BE2C (cell line): ENCODE measurements at regions not wholly inside any gene's neighbourhood (a gene's known extent, or its start where the extent isn't known, plus 50 kb on each side); places are given as distances from the start of the nearest gene placed in this dataset.

ENCODE experiments used
- DNase-seq: peaks from one replicate; pipeline ENCODE4 v3.0.0-alpha.2; 2020
- H3K27me3 ChIP-seq: fragments of 250-450 bp; sonication (Bioruptor Pico); 2 replicates; pipeline ENCODE4 v1.5.1; 2020; ENCODE audit warnings: mild to moderate bottlenecking
- H3K36me3 ChIP-seq: fragments of 250-450 bp; sonication (Bioruptor Pico); 2 replicates; pipeline ENCODE4 v1.5.1; 2020; ENCODE audit warnings: mild to moderate bottlenecking
- H3K4me1 ChIP-seq: fragments of 250-450 bp; sonication (Bioruptor Pico); 2 replicates; pipeline ENCODE4 v1.5.1; 2020
- H3K4me3 ChIP-seq: 2 replicates; pipeline ENCODE4 v1.5.1; 2011; ENCODE audit warnings: low read depth, low read length
- H3K9me3 ChIP-seq: fragments of 250-450 bp; sonication (Bioruptor Pico); 2 replicates; pipeline ENCODE4 v1.5.1; 2020
- CTCF ChIP-seq: IDR thresholded peaks from 2 replicates; pipeline ENCODE4 v1.5.1; 2012; ENCODE audit warnings: mild to moderate bottlenecking, low read depth, low read length

- H3K4me3 ChIP-seq, result no peak overlapping the region
- H3K27me3 ChIP-seq, result no peaks in the 10 kb centered on the region
- no peaks in the 10 kb centered on the region for H3K36me3 ChIP-seq
- DNase-seq, result no peak
- no peaks in the 10 kb centered on the region for H3K9me3 ChIP-seq
- TF ChIP-seq CTCF, result no peak
- no peaks in the 10 kb centered on the region for H3K4me1 ChIP-seq
Measured at GRCh38 chr10:85420501-85421191, 945.9 kb downstream of the GRID1 start.

DNA sequence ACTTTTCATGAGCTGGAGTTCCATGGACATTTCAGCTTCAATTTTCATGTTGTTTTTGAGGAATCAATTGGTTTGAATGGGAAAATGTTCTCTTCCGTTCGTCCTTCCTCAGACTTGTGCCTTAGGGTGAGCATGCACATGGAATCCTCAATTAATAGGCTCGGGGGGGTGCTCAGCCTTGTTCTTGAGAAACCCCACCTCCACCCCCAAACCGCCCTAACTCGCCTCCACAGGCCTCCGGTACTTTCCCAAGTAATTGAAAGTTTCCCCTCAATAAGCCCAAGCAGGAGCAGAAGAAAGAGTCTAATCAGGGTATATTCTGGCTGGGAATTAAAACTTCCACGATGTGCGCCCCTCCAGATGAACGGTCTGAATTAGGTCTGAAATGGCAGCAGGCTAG, 945.2 kb downstream of the GRID1 start:
- H3K4me3 ChIP-seq, result no peak overlapping the region
- TF ChIP-seq CTCF, result no peak

GRCh38 chr10:85429126-85429525, 937.5 kb downstream of the GRID1 start:
- TF ChIP-seq CTCF, result no peak
- no peak for DNase-seq
- Histone ChIP-seq H3K4me1 (no peaks in the 10 kb centered on the region), H3K27me3 (no peaks in the 10 kb centered on the region), H3K9me3 (no peaks in the 10 kb centered on the region), H3K4me3 (no peak overlapping the region), H3K36me3 (no peaks in the 10 kb centered on the region)

More for the DNA sequence above, 945.2 kb downstream of the GRID1 start:
- Histone ChIP-seq H3K9me3 (no peaks in the 10 kb centered on the region), H3K4me1 (no peaks in the 10 kb centered on the region), H3K36me3 (no peaks in the 10 kb centered on the region), H3K27me3 (no peaks in the 10 kb centered on the region)
- no peak for DNase-seq

DNA sequence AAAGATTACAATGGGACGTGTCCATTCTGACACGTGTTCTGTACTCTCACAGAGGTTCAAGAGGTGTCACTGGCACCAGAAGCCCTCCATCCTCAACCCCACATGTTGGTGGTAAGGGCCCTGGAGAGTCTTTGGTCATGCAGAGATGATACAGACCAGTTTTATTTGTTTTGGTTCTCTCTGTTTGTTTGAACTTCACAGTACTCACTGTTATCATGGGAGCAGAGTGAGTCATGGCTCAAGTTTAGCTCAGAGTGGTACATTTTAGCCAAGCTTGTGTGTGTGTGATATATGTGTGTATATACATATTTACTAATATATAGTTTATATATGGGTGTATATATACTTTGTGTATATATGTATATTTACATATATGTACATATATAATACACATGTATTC, 935.6 kb downstream of the GRID1 start:
- Histone ChIP-seq H3K4me3 (no peak overlapping the region), H3K27me3 (no peaks in the 10 kb centered on the region), H3K9me3 (no peaks in the 10 kb centered on the region), H3K4me1 (no peaks in the 10 kb centered on the region; the same call in 1 of the 2 replicates), H3K36me3 (no peaks in the 10 kb centered on the region)
- DNase-seq, result no peak
- TF ChIP-seq CTCF, result no peak

DNA sequence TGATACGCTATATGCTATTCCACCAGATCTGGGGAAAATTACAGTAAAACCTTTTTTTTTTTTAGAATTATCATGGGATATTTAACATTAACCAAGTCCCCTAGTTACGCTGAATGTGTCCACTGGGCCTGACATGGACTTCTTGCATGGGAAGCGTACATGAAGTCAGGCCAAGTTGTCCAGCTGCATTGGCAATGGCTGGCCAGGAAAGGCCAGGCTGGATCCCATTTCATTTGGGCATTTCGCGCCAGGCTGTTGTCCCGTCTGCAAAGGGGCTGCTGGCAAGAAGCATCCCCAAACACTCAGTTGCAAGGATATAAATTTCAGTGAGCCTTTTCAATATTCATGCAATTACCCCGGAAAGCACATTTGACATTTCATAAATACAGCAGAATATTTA, 933.3 kb downstream of the GRID1 start:
- no peak for DNase-seq
- TF ChIP-seq CTCF, result no peak
- no peaks in the 10 kb centered on the region for H3K9me3 ChIP-seq

DNA sequence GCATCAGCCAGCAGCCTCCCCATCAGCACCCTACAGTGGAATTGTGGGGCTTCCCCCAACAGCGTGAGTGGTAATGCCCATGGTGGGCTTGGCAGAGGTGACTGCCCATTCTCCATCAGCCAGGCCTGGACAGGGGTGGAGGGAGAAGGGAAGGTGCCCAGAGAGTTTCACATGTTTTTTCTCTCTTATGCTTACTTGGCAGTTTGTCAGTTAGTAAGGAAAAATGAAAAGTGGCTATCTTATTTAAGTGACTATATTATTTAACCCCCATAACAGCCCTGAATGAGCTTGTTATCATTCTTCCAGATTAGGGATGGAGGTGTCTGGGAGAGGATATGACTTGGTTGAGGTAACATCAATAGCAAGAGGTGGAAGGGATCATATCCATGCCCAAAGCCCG, 921.7 kb downstream of the GRID1 start:
- Histone ChIP-seq H3K9me3 (no peaks in the 10 kb centered on the region), H3K36me3 (no peaks in the 10 kb centered on the region), H3K4me3 (no peak overlapping the region), H3K27me3 (no peaks in the 10 kb centered on the region), H3K4me1 (no peaks in the 10 kb centered on the region)
- TF ChIP-seq CTCF, result no peak
- DNase-seq, result no peak

More for the DNA sequence above, 933.3 kb downstream of the GRID1 start:
- Histone ChIP-seq H3K4me3 (no peak overlapping the region), H3K27me3 (no peaks in the 10 kb centered on the region), H3K4me1 (no peaks in the 10 kb centered on the region; the same call in 1 of the 2 replicates), H3K36me3 (no peaks in the 10 kb centered on the region)
